Choroid plexus epithelial cell (primary cell): ENCODE measurements at regions not wholly inside any gene's neighbourhood (a gene's known extent, or its start where the extent isn't known, plus 50 kb on each side); places are given as distances from the start of the nearest gene placed in this dataset.

Experiments
- DNase-seq: peaks from one replicate; pipeline ENCODE4 v3.0.0-alpha.2; 2010; ENCODE audit warnings: low read depth
- H3K4me3 ChIP-seq: 2 replicates; pipeline ENCODE4 v1.5.1; 2011; ENCODE audit warnings: low read depth, mild to moderate bottlenecking, control low read depth, low read length, moderate library complexity
- TF ChIP-seq, protein P1 (sequence below): conservative IDR thresholded peaks from 2 replicates; pipeline ENCODE4 v1.5.1; 2011; ENCODE audit warnings: low read depth, mild to moderate bottlenecking, control low read depth, inconsistent platforms, low read length, moderate library complexity

DNA sequence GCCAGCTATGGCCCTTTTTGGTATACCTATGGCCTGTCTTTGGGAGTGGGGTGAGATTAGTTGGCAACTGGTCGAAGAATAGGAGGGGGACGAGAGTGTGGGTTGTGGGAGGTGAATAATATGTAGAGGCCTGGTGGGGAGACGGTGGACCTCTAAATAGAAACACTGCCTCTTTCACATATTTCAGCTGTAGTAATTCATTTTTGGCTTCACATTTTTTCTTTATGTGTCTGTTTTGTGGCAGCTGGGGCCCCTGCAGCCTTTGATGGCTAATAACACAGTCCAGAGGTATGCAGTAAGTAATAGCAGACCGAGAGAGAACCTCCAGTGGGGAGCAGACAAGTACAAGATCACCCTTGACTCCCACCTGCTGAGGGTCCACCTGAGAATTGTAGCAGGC lies 75.9 kb downstream of the HLX start:
- no peak overlapping the region for H3K4me3 ChIP-seq
- TF ChIP-seq, protein P1, sequence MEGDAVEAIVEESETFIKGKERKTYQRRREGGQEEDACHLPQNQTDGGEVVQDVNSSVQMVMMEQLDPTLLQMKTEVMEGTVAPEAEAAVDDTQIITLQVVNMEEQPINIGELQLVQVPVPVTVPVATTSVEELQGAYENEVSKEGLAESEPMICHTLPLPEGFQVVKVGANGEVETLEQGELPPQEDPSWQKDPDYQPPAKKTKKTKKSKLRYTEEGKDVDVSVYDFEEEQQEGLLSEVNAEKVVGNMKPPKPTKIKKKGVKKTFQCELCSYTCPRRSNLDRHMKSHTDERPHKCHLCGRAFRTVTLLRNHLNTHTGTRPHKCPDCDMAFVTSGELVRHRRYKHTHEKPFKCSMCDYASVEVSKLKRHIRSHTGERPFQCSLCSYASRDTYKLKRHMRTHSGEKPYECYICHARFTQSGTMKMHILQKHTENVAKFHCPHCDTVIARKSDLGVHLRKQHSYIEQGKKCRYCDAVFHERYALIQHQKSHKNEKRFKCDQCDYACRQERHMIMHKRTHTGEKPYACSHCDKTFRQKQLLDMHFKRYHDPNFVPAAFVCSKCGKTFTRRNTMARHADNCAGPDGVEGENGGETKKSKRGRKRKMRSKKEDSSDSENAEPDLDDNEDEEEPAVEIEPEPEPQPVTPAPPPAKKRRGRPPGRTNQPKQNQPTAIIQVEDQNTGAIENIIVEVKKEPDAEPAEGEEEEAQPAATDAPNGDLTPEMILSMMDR, result no peak
- DNase-seq, result no peak

DNA sequence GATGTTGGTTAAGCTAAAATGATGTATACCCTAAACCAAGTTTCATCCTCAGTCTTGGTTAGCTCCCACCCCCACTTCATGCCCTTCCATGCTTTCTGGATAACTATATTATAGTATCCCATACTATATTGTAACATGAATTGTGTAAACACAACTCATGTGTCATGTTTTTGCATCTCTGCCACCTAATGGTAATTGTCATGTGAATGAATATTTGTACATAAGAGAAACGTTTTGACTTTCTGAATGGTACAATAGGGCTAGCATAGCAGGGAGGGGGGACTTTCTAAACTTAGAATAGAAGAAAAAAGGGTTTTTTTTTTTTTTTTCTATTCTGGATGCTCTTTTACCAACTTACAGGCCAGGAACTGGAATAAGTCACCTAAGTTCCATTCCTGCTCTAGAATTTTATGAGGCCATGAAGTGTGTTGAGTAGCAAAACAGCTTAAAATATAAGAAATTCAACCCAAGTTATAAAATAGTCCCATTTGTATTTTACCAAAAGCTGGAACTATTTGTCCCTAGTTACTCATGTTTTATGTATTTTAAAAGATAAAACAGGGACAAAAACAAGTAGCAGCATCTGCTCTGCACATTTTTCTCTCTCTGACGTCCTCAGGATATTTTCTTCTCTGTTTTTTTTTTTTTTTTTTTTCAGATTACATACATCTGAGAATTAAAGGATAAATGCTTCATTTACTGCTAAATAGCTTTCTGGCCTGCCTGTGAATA lies 77.4 kb downstream of the HLX start:
- DNase-seq, result peak; percentile 16
- TF ChIP-seq, protein P1, result no peak
- H3K4me3 ChIP-seq, result no peak overlapping the region

DNA sequence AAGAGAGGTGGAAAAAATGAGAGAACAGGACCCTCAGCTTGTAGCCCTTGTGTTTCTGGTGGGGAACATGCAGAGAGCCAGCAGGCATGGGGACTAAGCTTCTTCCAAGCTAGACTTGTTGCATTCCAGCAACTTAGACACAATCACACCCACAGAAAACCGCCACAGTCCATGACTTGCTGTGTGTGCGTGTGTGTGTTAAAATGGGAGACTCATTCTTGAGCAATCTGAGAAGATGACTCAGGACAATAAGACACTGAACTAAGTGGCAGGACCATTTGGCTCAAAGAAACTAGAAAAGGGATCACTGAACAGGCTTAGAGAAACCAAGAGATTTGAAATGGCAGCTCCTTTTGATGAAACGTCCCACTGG lies 78.0 kb downstream of the HLX start:
- TF ChIP-seq, protein P1, result no peak
- H3K4me3 ChIP-seq, result no peak overlapping the region
- DNase-seq, result peak; percentile 74

DNA sequence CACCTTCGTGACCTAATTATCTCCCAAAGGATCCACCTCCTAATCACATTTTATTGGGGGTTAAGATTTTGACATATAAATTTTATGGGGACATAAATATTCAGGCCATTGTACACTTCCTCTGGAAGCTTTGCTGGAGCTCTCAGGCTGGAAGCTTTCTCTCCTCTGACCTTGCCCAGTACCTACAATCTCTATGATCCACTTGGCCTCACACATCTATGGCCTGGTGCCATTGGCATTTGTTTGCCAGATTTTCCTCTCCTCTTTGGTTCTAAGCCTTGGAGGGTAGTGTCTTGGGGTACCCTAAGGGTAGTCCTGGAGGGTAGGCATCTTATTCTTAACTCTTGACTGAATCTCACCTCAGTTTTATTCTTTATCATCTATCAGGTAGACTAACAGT lies 79.0 kb downstream of the HLX start:
- TF ChIP-seq, protein P1, result no peak
- DNase-seq, result no peak
- no peak overlapping the region for H3K4me3 ChIP-seq

DNA sequence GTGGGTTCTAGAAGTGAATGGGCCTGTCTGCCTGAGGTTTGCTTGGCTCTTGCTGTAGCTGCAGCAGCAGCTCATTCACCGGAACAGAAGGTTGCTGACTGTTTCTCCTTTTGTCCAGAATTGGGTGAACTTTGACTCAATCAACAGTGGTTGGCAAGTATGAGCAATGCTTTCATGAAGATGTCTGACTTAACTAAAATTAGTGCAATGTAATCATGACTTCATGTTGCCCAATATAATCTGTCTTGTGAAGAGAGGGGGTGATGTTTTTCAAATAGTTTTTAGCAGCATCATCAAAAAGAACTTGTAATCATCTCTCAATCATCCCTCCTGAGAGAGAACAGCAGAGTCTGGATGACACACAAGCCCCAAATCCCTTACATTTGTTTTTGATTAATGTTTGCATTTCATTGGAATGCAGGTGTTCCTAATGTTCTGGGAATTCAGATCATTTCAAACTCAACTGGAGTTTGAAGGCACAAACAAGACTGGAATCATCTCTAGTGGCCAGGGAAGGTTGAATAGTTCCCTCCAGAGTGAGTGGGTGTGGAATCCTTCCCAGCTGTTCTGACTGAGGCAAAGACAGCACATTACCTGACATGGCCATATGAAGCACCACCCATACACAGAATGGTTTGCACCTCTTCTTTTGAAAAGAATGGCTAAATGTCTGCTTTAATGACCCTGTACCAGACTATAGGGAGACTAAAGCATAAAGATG lies 82.9 kb downstream of the HLX start:
- TF ChIP-seq, protein P1, result no peak
- H3K4me3 ChIP-seq, result no peak overlapping the region
- DNase-seq, result peak; percentile 85

DNA sequence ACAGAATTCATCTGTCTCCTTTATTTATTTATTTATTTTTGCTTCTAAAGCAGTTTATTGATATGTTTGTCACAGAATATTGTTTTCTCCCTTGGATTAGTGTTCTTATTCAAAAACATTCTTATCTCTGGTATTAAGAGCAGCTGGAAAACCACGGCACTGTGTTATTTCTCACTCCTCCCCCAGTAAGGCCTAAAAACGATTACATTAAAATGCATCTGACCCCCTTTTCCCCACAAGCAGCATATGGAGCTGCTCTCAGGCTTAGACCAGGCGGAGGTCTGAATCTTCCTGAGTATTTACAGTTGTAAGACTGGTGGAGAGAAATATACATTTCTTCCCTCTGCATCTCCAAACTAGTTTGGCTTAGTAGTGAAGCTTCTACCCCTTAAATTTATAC lies 86.8 kb downstream of the HLX start:
- no peak for DNase-seq

More for the DNA sequence above, 86.8 kb downstream of the HLX start:
- TF ChIP-seq, protein P1, result no peak
- H3K4me3 ChIP-seq, result no peak overlapping the region
